ENCODE measurements at regions not wholly inside any gene's neighbourhood (a gene's known extent, or its start where the extent isn't known, plus 50 kb on each side); places are given as distances from the start of the nearest gene placed in this dataset.
"Not testable (repeated sequence)": the region's sequence is repeated elsewhere in the genome, so short reads cannot be mapped to it uniquely, and the experiment has no call there.

GRCh38 chr18:70709144-70709543 lies 420.3 kb downstream of the SOCS6 start:
- H3K4me3 ChIP-seq (replicated peaks; ENCODE audit: low read depth, low read length): no peak overlapping the region
- TF ChIP-seq, protein P1, sequence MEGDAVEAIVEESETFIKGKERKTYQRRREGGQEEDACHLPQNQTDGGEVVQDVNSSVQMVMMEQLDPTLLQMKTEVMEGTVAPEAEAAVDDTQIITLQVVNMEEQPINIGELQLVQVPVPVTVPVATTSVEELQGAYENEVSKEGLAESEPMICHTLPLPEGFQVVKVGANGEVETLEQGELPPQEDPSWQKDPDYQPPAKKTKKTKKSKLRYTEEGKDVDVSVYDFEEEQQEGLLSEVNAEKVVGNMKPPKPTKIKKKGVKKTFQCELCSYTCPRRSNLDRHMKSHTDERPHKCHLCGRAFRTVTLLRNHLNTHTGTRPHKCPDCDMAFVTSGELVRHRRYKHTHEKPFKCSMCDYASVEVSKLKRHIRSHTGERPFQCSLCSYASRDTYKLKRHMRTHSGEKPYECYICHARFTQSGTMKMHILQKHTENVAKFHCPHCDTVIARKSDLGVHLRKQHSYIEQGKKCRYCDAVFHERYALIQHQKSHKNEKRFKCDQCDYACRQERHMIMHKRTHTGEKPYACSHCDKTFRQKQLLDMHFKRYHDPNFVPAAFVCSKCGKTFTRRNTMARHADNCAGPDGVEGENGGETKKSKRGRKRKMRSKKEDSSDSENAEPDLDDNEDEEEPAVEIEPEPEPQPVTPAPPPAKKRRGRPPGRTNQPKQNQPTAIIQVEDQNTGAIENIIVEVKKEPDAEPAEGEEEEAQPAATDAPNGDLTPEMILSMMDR (IDR thresholded peaks at IDR 0.05; ENCODE audit: low read depth, low read length, missing control alignments): no peak
- no peak for DNase-seq (ENCODE audit: extremely low read depth, low read depth)

GRCh38 chr18:70705831-70706416 lies 417.1 kb downstream of the SOCS6 start:
- no peak overlapping the region for H3K4me3 ChIP-seq (replicated peaks; ENCODE audit: low read depth, low read length)
- no peak for DNase-seq (ENCODE audit: extremely low read depth, low read depth)
- TF ChIP-seq, protein P1 (IDR thresholded peaks at IDR 0.05; ENCODE audit: low read depth, low read length, missing control alignments): no peak

GRCh38 chr18:70700496-70700895 lies 411.7 kb downstream of the SOCS6 start:
- TF ChIP-seq, protein P1 (IDR thresholded peaks at IDR 0.05; ENCODE audit: low read depth, low read length, missing control alignments): no peak
- no peak for DNase-seq (ENCODE audit: extremely low read depth, low read depth)
- H3K4me3 ChIP-seq (replicated peaks; ENCODE audit: low read depth, low read length): no peak overlapping the region

DNA sequence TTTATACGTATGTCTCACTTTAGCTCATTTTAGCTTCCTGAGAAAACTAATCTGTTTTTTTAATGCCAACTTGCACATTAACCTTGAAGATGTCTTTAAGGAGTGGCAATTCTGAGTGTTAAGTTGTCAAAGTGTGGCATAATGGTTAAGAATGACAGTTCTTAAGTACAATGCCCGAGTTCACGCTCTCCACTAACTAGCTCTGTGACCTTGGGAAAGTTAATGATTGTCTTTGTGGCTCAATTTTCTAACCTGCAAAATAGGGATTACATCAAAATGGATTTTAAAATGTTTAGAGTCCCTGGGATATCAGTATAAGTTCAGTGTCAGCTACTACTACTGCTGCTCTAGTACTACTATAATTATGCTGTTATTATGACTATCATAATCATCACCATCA lies 409.7 kb downstream of the SOCS6 start:
- DNase-seq (ENCODE audit: extremely low read depth, low read depth): no peak
- TF ChIP-seq, protein P1 (IDR thresholded peaks at IDR 0.05; ENCODE audit: low read depth, low read length, missing control alignments): no peak
- H3K4me3 ChIP-seq (replicated peaks; ENCODE audit: low read depth, low read length): no peak overlapping the region

- H3K4me3 ChIP-seq (replicated peaks; ENCODE audit: low read depth, low read length): no peak overlapping the region
- TF ChIP-seq, protein P1 (IDR thresholded peaks at IDR 0.05; ENCODE audit: low read depth, low read length, missing control alignments): no peak
- no peak for DNase-seq (ENCODE audit: extremely low read depth, low read depth)
Measured at GRCh38 chr18:70693246-70693645, 404.4 kb downstream of the SOCS6 start.

DNA sequence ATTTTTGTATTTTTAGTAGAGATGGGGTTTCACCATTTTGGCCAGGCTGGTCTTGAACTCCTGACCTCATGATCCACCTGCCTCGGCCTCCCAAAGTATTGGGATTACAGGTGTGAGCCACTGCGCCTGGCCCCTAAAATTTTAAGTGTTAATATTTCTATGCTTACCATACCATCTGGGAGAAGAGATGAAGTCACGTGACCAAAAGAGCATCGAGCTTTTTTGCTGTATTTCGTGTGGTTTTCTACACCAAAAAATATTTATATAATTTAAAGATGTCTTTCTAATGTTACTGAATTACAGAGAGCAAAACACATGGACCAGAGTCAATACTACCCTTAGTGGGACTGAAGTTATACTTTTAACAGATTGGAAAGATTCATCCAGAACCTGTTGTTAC lies 400.9 kb downstream of the SOCS6 start:
- H3K4me3 ChIP-seq (replicated peaks; ENCODE audit: low read depth, low read length); DNase-seq (ENCODE audit: extremely low read depth, low read depth): not testable (repeated sequence)

GRCh38 chr18:70688286-70688685 lies 399.4 kb downstream of the SOCS6 start:
- no peak overlapping the region for H3K4me3 ChIP-seq (replicated peaks; ENCODE audit: low read depth, low read length)
- TF ChIP-seq, protein P1 (IDR thresholded peaks at IDR 0.05; ENCODE audit: low read depth, low read length, missing control alignments): no peak
- DNase-seq (ENCODE audit: extremely low read depth, low read depth): no peak
